ENCODE measurements at regions not wholly inside any gene's neighbourhood (a gene's known extent, or its start where the extent isn't known, plus 50 kb on each side); places are given as distances from the start of the nearest gene placed in this dataset.
"Not testable (repeated sequence)": the region's sequence is repeated elsewhere in the genome, so short reads cannot be mapped to it uniquely, and the experiment has no call there.

- DNase-seq = no peak
These were observed 110.1 kb upstream of the MOCS2 start for GRCh38 chr5:53219610-53220009.

- no peak for DNase-seq
These were observed 124.3 kb upstream of the MOCS2 start for GRCh38 chr5:53233645-53234405.

GRCh38 chr5:53236683-53237082, 127.1 kb upstream of the MOCS2 start:
- no peak for DNase-seq

- DNase-seq = no peak
These were observed 128.3 kb upstream of the MOCS2 start for GRCh38 chr5:53237876-53238275.

- no peak for DNase-seq
These were observed 129.9 kb upstream of the MOCS2 start for GRCh38 chr5:53239301-53239990.

- no peak for DNase-seq
These were observed 131.1 kb upstream of the MOCS2 start for GRCh38 chr5:53240661-53241060.

GRCh38 chr5:53241572-53241971, 132.0 kb upstream of the MOCS2 start:
- no peak for DNase-seq

- no peak for DNase-seq
These were observed 133.8 kb upstream of the MOCS2 start for GRCh38 chr5:53243403-53243802.

GRCh38 chr5:53246042-53246836, 136.7 kb upstream of the MOCS2 start:
- DNase-seq = peak; percentile 93

- DNase-seq = peak; percentile 97
These were observed 140.1 kb upstream of the MOCS2 start for GRCh38 chr5:53249529-53250200.

GRCh38 chr5:53250201-53250550, 140.6 kb upstream of the MOCS2 start:
- DNase-seq = no peak

GRCh38 chr5:53253421-53253871, 143.9 kb upstream of the MOCS2 start:
- DNase-seq = peak; percentile 75

- DNase-seq = no peak
These were observed 147.2 kb upstream of the MOCS2 start for GRCh38 chr5:53256746-53257145.

- peak; percentile 21 for DNase-seq
These were observed 148.3 kb upstream of the MOCS2 start for GRCh38 chr5:53257806-53258373.

GRCh38 chr5:53259176-53259575, 149.6 kb upstream of the MOCS2 start:
- no peak for DNase-seq

GRCh38 chr5:53260446-53260845, 150.9 kb upstream of the MOCS2 start:
- DNase-seq = no peak

GRCh38 chr5:53261245-53261644, 151.7 kb upstream of the MOCS2 start:
- peak; percentile 63 for DNase-seq

- DNase-seq = peak; percentile 58
These were observed 152.9 kb upstream of the MOCS2 start for GRCh38 chr5:53262348-53262970.

- no peak for DNase-seq
These were observed 153.6 kb upstream of the MOCS2 start for GRCh38 chr5:53263151-53263550.

GRCh38 chr5:53265043-53265442, 155.5 kb upstream of the MOCS2 start:
- DNase-seq = no peak

GRCh38 chr5:53268241-53268640, 158.7 kb upstream of the MOCS2 start:
- not testable (repeated sequence) for DNase-seq

GRCh38 chr5:53275666-53276065, 166.1 kb upstream of the MOCS2 start:
- DNase-seq = no peak

All from fibroblast of skin of back (primary cell).